Liver (tissue), 8 donors: ENCODE measurements at regions not wholly inside any gene's neighbourhood (a gene's known extent, or its start where the extent isn't known, plus 50 kb on each side); places are given as distances from the start of the nearest gene placed in this dataset.

ENCODE experiments used
- DNase-seq: peaks from one replicate; pipeline ENCODE4 v3.0.0-alpha.2; 2017; ENCODE audit warnings: low spot score
- H3K27ac ChIP-seq, 2 donors: one replicate each; pipeline ENCODE4 v1.7.0; 2013; ENCODE audit warnings: inconsistent platforms in 2 of 2, low read length in 2 of 2, control low read depth in 1 of 2, low read depth in 1 of 2, mild to moderate bottlenecking in 1 of 2
- H3K27me3 ChIP-seq, 4 donors: one replicate each; pipeline versions ENCODE4 v1.6.1 to v1.7.0; 2013; ENCODE audit warnings: low read length in 3 of 4, inconsistent platforms in 1 of 4, mild to moderate bottlenecking in 1 of 4, moderate library complexity in 1 of 4; ENCODE audit not compliant: control insufficient read depth in 4 of 4, insufficient read depth in 4 of 4
- H3K36me3 ChIP-seq, 4 donors: one replicate each; pipeline versions ENCODE4 v1.6.1 to v1.7.0; 2013; ENCODE audit warnings: low read length in 3 of 4, mild to moderate bottlenecking in 3 of 4, low read depth in 1 of 4, moderate library complexity in 1 of 4; ENCODE audit not compliant: control insufficient read depth in 4 of 4, insufficient read depth in 3 of 4
- H3K4me1 ChIP-seq, 4 donors: one replicate each; pipeline versions ENCODE4 v1.6.1 to v1.7.0; 2013; ENCODE audit warnings: low read length in 3 of 4, mild to moderate bottlenecking in 3 of 4, moderate library complexity in 1 of 4; ENCODE audit not compliant: control insufficient read depth in 4 of 4, insufficient read depth in 4 of 4
- H3K4me3 ChIP-seq, 3 donors: one replicate each; pipeline versions ENCODE4 v1.6.1 to v1.7.0; 2013; ENCODE audit warnings: low read length in 3 of 3, control low read depth in 1 of 3, low read depth in 1 of 3, mild to moderate bottlenecking in 1 of 3
- H3K9ac ChIP-seq, 2 donors: one replicate each; pipeline ENCODE4 v1.7.0; 2013; ENCODE audit warnings: low read length in 2 of 2, mild to moderate bottlenecking in 2 of 2, moderate library complexity in 2 of 2, control low read depth in 1 of 2, low read depth in 1 of 2
- H3K9me3 ChIP-seq, 4 donors: one replicate each; pipeline versions ENCODE4 v1.6.1 to v1.7.0; 2013; ENCODE audit warnings: low read length in 3 of 4; ENCODE audit not compliant: control insufficient read depth in 4 of 4
- EGR1 ChIP-seq, 2 donors: IDR thresholded peaks; 2 replicates each; pipeline ENCODE4 v1.6.1; 2016 to 2018; ENCODE audit warnings: antibody characterized with exemption in 2 of 2, low read depth in 2 of 2
- FOXA1 ChIP-seq: IDR thresholded peaks from 2 replicates; pipeline ENCODE4 v1.6.1; 2016; ENCODE audit warnings: antibody characterized with exemption
- FOXA2 ChIP-seq: IDR thresholded peaks from 2 replicates; pipeline ENCODE4 v1.6.1; 2016; ENCODE audit warnings: antibody characterized with exemption
- GABPA ChIP-seq, 2 donors: IDR thresholded peaks in 1 of 2; conservative IDR thresholded peaks in 1 of 2; 2 replicates each; pipeline ENCODE4 v1.6.1; 2016; ENCODE audit warnings: antibody characterized with exemption in 2 of 2, mild to moderate bottlenecking in 1 of 2, moderate library complexity in 1 of 2
- HNF4A ChIP-seq, 2 donors: conservative IDR thresholded peaks; 2 replicates each; pipeline ENCODE4 v1.6.1; 2016; ENCODE audit warnings: antibody characterized with exemption in 2 of 2, mild to moderate bottlenecking in 2 of 2
- HNF4G ChIP-seq: IDR thresholded peaks from 2 replicates; pipeline ENCODE4 v1.6.1; 2016; ENCODE audit warnings: antibody characterized with exemption
- JUND ChIP-seq, 2 donors: IDR thresholded peaks; 2 replicates each; pipeline ENCODE4 v1.6.1; 2016; ENCODE audit warnings: antibody characterized with exemption in 2 of 2
- NR2F2 ChIP-seq: IDR thresholded peaks from 2 replicates; pipeline ENCODE4 v1.6.1; 2016; ENCODE audit warnings: antibody characterized with exemption
- RAD21 ChIP-seq, 2 donors: IDR thresholded peaks; 2 replicates each; pipeline ENCODE4 v1.6.1; 2016; ENCODE audit warnings: antibody characterized with exemption in 2 of 2, mild to moderate bottlenecking in 2 of 2
- REST ChIP-seq: IDR thresholded peaks from 2 replicates; pipeline ENCODE4 v1.6.1; 2016; ENCODE audit warnings: antibody characterized with exemption, mild to moderate bottlenecking
- RXRA ChIP-seq, 2 donors: IDR thresholded peaks; 2 replicates each; pipeline ENCODE4 v1.6.1; 2017 to 2018; ENCODE audit warnings: antibody characterized with exemption in 2 of 2, mild to moderate bottlenecking in 1 of 2
- SP1 ChIP-seq: IDR thresholded peaks from 2 replicates; pipeline ENCODE4 v1.6.1; 2018; ENCODE audit warnings: antibody characterized with exemption, mild to moderate bottlenecking
- TAF1 ChIP-seq: conservative IDR thresholded peaks from 2 replicates; pipeline ENCODE4 v1.6.1; 2016; ENCODE audit warnings: antibody characterized with exemption, mild to moderate bottlenecking
- YY1 ChIP-seq: IDR thresholded peaks from 2 replicates; pipeline ENCODE4 v1.6.1; 2016; ENCODE audit warnings: antibody characterized with exemption, mild to moderate bottlenecking
- ZBTB33 ChIP-seq: IDR thresholded peaks from 2 replicates; pipeline ENCODE4 v1.6.1; 2016; ENCODE audit warnings: antibody characterized with exemption
- WGBS: extraction: QIAGEN DNeasy Blood & Tissue Kit; methylation state at CpG from one replicate; pipeline ENCODE4 v1.1.7; 2013; 5-methylcytosine and 5-hydroxymethylcytosine counted together
- TF ChIP-seq, protein P1 (sequence below): fragments of 150-350 bp; IDR thresholded peaks from 2 replicates; pipeline ENCODE4 v1.5.1; 2017; ENCODE audit warnings: improper control_type of control experiment, low read depth, low read length; ENCODE audit not compliant: missing input control
- TF ChIP-seq, protein P2 (sequence below): IDR thresholded peaks from 2 replicates; pipeline ENCODE4 v1.6.1; 2016; ENCODE audit warnings: antibody characterized with exemption
- donor health status: healthy.
- donor health status: healthy.
- donor health status: healthy.
- donor health status: healthy.
- donor health status: healthy.

GRCh38 chr9:26325444-26325829, 567.2 kb downstream of the CAAP1 start:
- Histone ChIP-seq H3K9ac (no peak overlapping the region), H3K9me3 (no peaks in the 10 kb centered on the region), H3K27ac (no peak overlapping the region), H3K4me3 (no peak overlapping the region), H3K36me3 (no peaks in the 10 kb centered on the region), H3K4me1 (no peaks in the 10 kb centered on the region), H3K27me3 (no peaks in the 10 kb centered on the region)
- TF ChIP-seq GABPA (IDR thresholded peaks at IDR 0.05 in 1 of 2, conservative IDR thresholded peaks at IDR 0.05 in 1 of 2) (no peak), FOXA1 (no peak), RAD21 (IDR thresholded peaks at IDR 0.05) (no peak), EGR1 (IDR thresholded peaks at IDR 0.05; ENCODE audit: low read depth in 2 of 2) (no peak), TAF1 (no peak), ZBTB33 (no peak), HNF4A (conservative IDR thresholded peaks at IDR 0.05) (no peak), YY1 (no peak), RXRA (IDR thresholded peaks at IDR 0.05) (no peak)
- TF ChIP-seq, protein P1, sequence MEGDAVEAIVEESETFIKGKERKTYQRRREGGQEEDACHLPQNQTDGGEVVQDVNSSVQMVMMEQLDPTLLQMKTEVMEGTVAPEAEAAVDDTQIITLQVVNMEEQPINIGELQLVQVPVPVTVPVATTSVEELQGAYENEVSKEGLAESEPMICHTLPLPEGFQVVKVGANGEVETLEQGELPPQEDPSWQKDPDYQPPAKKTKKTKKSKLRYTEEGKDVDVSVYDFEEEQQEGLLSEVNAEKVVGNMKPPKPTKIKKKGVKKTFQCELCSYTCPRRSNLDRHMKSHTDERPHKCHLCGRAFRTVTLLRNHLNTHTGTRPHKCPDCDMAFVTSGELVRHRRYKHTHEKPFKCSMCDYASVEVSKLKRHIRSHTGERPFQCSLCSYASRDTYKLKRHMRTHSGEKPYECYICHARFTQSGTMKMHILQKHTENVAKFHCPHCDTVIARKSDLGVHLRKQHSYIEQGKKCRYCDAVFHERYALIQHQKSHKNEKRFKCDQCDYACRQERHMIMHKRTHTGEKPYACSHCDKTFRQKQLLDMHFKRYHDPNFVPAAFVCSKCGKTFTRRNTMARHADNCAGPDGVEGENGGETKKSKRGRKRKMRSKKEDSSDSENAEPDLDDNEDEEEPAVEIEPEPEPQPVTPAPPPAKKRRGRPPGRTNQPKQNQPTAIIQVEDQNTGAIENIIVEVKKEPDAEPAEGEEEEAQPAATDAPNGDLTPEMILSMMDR, result no peak
- DNase-seq, result no peak

- Histone ChIP-seq H3K9ac (no peak overlapping the region), H3K27me3 (no peaks in the 10 kb centered on the region), H3K36me3 (no peaks in the 10 kb centered on the region), H3K27ac (no peak overlapping the region), H3K9me3 (no peaks in the 10 kb centered on the region), H3K4me3 (no peak overlapping the region), H3K4me1 (no peaks in the 10 kb centered on the region)
- no peak for DNase-seq
- WGBS, result 46% methylated on average over 10 of the region's 10 CpGs
- TF ChIP-seq GABPA (IDR thresholded peaks at IDR 0.05 in 1 of 2, conservative IDR thresholded peaks at IDR 0.05 in 1 of 2) (no peak), JUND (IDR thresholded peaks at IDR 0.05) (no peak), HNF4A (conservative IDR thresholded peaks at IDR 0.05) (no peak), SP1 (no peak), RAD21 (IDR thresholded peaks at IDR 0.05) (no peak), EGR1 (IDR thresholded peaks at IDR 0.05; ENCODE audit: low read depth in 2 of 2) (no peak), TAF1 (no peak), NR2F2 (no peak), RXRA (IDR thresholded peaks at IDR 0.05) (no peak), REST (no peak), HNF4G (no peak), FOXA2 (no peak)
- TF ChIP-seq, protein P2, sequence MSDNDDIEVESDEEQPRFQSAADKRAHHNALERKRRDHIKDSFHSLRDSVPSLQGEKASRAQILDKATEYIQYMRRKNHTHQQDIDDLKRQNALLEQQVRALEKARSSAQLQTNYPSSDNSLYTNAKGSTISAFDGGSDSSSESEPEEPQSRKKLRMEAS, result no peak
- TF ChIP-seq, protein P1, result no peak
Observed at GRCh38 chr9:26324786-26325443, 567.7 kb downstream of the CAAP1 start.
